Hematopoietic multipotent progenitor cell treated with erythropoietin and hydrocortisone succinate and interleukin-3 and kit ligand, for 6 days (in vitro differentiated cells): ENCODE measurements at regions not wholly inside any gene's neighbourhood (a gene's known extent, or its start where the extent isn't known, plus 50 kb on each side); places are given as distances from the start of the nearest gene placed in this dataset.

Source experiments
- DNase-seq: peaks from one replicate; pipeline ENCODE4 v3.0.0-alpha.2; 2015

- DNase-seq: no peak
Measured at GRCh38 chr6:1081551-1082284, 230.2 kb upstream of the FOXQ1 start.

- DNase-seq: no peak
Measured at GRCh38 chr6:1080453-1081337, 231.2 kb upstream of the FOXQ1 start.

- DNase-seq: no peak
Measured at GRCh38 chr6:1079525-1079924, 232.4 kb upstream of the FOXQ1 start.

GRCh38 chr6:1077478-1078416, 234.2 kb upstream of the FOXQ1 start:
- no peak for DNase-seq

- DNase-seq: peak; percentile 68
Measured at GRCh38 chr6:1076531-1077459, 235.1 kb upstream of the FOXQ1 start.

GRCh38 chr6:1075880-1076279, 236.0 kb upstream of the FOXQ1 start:
- no peak for DNase-seq

GRCh38 chr6:1075444-1075843, 236.5 kb upstream of the FOXQ1 start:
- no peak for DNase-seq

GRCh38 chr6:1070085-1070521, 241.8 kb upstream of the FOXQ1 start:
- DNase-seq: peak; percentile 93

GRCh38 chr6:1068905-1069304, 243.0 kb upstream of the FOXQ1 start:
- no peak for DNase-seq

- DNase-seq: no peak
Measured at GRCh38 chr6:1068068-1068467, 243.8 kb upstream of the FOXQ1 start.

- no peak for DNase-seq
Measured at GRCh38 chr6:1067346-1067745, 244.6 kb upstream of the FOXQ1 start.

GRCh38 chr6:1066449-1067090, 245.3 kb upstream of the FOXQ1 start:
- DNase-seq: no peak

- no peak for DNase-seq
Measured at GRCh38 chr6:1065986-1066385, 245.9 kb upstream of the FOXQ1 start.

GRCh38 chr6:1063671-1064355, 248.1 kb upstream of the FOXQ1 start:
- no peak for DNase-seq

GRCh38 chr6:1062786-1063545, 248.9 kb upstream of the FOXQ1 start:
- no peak for DNase-seq

GRCh38 chr6:1059596-1059995, 252.3 kb upstream of the FOXQ1 start:
- DNase-seq: no peak

- no peak for DNase-seq
Measured at GRCh38 chr6:1057490-1058135, 254.3 kb upstream of the FOXQ1 start.

- DNase-seq: no peak
Measured at GRCh38 chr6:1055015-1055921, 256.6 kb upstream of the FOXQ1 start.
